ENCODE measurements at regions not wholly inside any gene's neighbourhood (a gene's known extent, or its start where the extent isn't known, plus 50 kb on each side); places are given as distances from the start of the nearest gene placed in this dataset.
A peak's percentile ranks its signal among the peaks of the same experiment; 100 is the strongest.

GRCh38 chr15:31752905-31753304, 277.4 kb upstream of the CHRNA7 start:
- no peaks in the 10 kb centered on the region for H3K36me3 Mint-ChIP-seq
- H3K4me3 Mint-ChIP-seq = no peak overlapping the region
- H3K4me1 Mint-ChIP-seq = no peaks in the 10 kb centered on the region
- H3K27ac Mint-ChIP-seq = no peak overlapping the region
- peaks cover 3 to 12% (median 7%) of the 10 kb centered on the region in 5 donors for H3K27me3 Mint-ChIP-seq
- DNase-seq (no peak), ATAC-seq (no peak)
- POLR2A ChIA-PET = no interaction called here
- H3K9me3 Mint-ChIP-seq = peaks cover 0 to 7% (median 0%) of the 10 kb centered on the region in 9 donors

GRCh38 chr15:31758126-31758525, 272.2 kb upstream of the CHRNA7 start:
- Mint-ChIP-seq H3K4me3 (no peak overlapping the region), H3K36me3 (no peaks in the 10 kb centered on the region), H3K9me3 (peaks cover 0 to 5% (median 0%) of the 10 kb centered on the region in 9 donors), H3K27ac (no peak overlapping the region), H3K27me3 (peaks cover 15 to 43% (median 32%) of the 10 kb centered on the region in 5 donors), H3K4me1 (no peaks in the 10 kb centered on the region)
- no peak for DNase-seq
- POLR2A ChIA-PET = no interaction called here
- no peak for ATAC-seq

GRCh38 chr15:31768055-31768454, 262.3 kb upstream of the CHRNA7 start:
- ATAC-seq = no peak
- no peaks in the 10 kb centered on the region for H3K36me3 Mint-ChIP-seq
- no peaks in the 10 kb centered on the region for H3K4me1 Mint-ChIP-seq
- H3K27me3 Mint-ChIP-seq = peaks cover 3 to 40% (median 20%) of the 10 kb centered on the region in 5 donors
- no peak for DNase-seq
- H3K9me3 Mint-ChIP-seq = no peaks in the 10 kb centered on the region
- H3K27ac Mint-ChIP-seq = no peak overlapping the region
- POLR2A ChIA-PET = no interaction called here
- H3K4me3 Mint-ChIP-seq = no peak overlapping the region

- Mint-ChIP-seq H3K36me3 (no peaks in the 10 kb centered on the region), H3K27me3 (peaks cover 5 to 33% (median 17%) of the 10 kb centered on the region in 5 donors), H3K9me3 (no peaks in the 10 kb centered on the region), H3K27ac (no peak overlapping the region), H3K4me1 (no peaks in the 10 kb centered on the region), H3K4me3 (no peak overlapping the region)
- POLR2A ChIA-PET = no interaction called here
- no peak for ATAC-seq
- no peak for DNase-seq
Measured at GRCh38 chr15:31774045-31774444, 256.3 kb upstream of the CHRNA7 start.

- DNase-seq = no peak
- POLR2A ChIA-PET = no interaction called here
- ATAC-seq = no peak
- no peaks in the 10 kb centered on the region for H3K4me1 Mint-ChIP-seq
- no peaks in the 10 kb centered on the region for H3K36me3 Mint-ChIP-seq
- H3K4me3 Mint-ChIP-seq = no peak overlapping the region
- H3K9me3 Mint-ChIP-seq = no peaks in the 10 kb centered on the region
- H3K27ac Mint-ChIP-seq = no peak overlapping the region
- peaks cover 5 to 36% (median 17%) of the 10 kb centered on the region in 5 donors for H3K27me3 Mint-ChIP-seq
Measured at GRCh38 chr15:31776039-31776438, 254.3 kb upstream of the CHRNA7 start.

GRCh38 chr15:31781261-31781660, 249.1 kb upstream of the CHRNA7 start:
- Mint-ChIP-seq H3K4me1 (no peaks in the 10 kb centered on the region), H3K4me3 (no peak overlapping the region), H3K36me3 (no peaks in the 10 kb centered on the region), H3K27me3 (peaks cover 0 to 53% (median 17%) of the 10 kb centered on the region in 5 donors), H3K27ac (no peak overlapping the region), H3K9me3 (no peaks in the 10 kb centered on the region)
- POLR2A ChIA-PET = no interaction called here
- DNase-seq (no peak), ATAC-seq (no peak)

- Mint-ChIP-seq H3K36me3 (no peaks in the 10 kb centered on the region), H3K4me1 (no peaks in the 10 kb centered on the region), H3K4me3 (no peak overlapping the region), H3K27ac (no peak overlapping the region), H3K27me3 (peaks cover 0 to 48% (median 17%) of the 10 kb centered on the region in 5 donors), H3K9me3 (no peaks in the 10 kb centered on the region)
- no peak for ATAC-seq
- POLR2A ChIA-PET = no interaction called here
- DNase-seq = no peak
Measured at GRCh38 chr15:31782016-31782783, 248.1 kb upstream of the CHRNA7 start.

GRCh38 chr15:31782951-31783350, 247.4 kb upstream of the CHRNA7 start:
- Mint-ChIP-seq H3K27me3 (peaks cover 0 to 40% (median 11%) of the 10 kb centered on the region in 5 donors), H3K36me3 (no peaks in the 10 kb centered on the region), H3K9me3 (no peaks in the 10 kb centered on the region), H3K4me1 (no peaks in the 10 kb centered on the region), H3K27ac (no peak overlapping the region), H3K4me3 (no peak overlapping the region)
- DNase-seq = no peak
- ATAC-seq = no peak
- POLR2A ChIA-PET = no interaction called here

GRCh38 chr15:31786360-31786759, 244.0 kb upstream of the CHRNA7 start:
- H3K4me1 Mint-ChIP-seq = no peaks in the 10 kb centered on the region
- ATAC-seq (no peak), DNase-seq (no peak)
- POLR2A ChIA-PET = no interaction called here
- H3K27ac Mint-ChIP-seq = no peak overlapping the region
- H3K4me3 Mint-ChIP-seq = no peak overlapping the region
- no peaks in the 10 kb centered on the region for H3K36me3 Mint-ChIP-seq
- peaks cover 1 to 15% (median 6%) of the 10 kb centered on the region in 5 donors for H3K27me3 Mint-ChIP-seq
- no peaks in the 10 kb centered on the region for H3K9me3 Mint-ChIP-seq

- ATAC-seq = no peak
- POLR2A ChIA-PET = no interaction called here
- Mint-ChIP-seq H3K9me3 (no peaks in the 10 kb centered on the region), H3K27me3 (peaks cover 1 to 13% (median 3%) of the 10 kb centered on the region in 5 donors), H3K4me3 (no peak overlapping the region), H3K36me3 (no peaks in the 10 kb centered on the region), H3K27ac (no peak overlapping the region), H3K4me1 (no peaks in the 10 kb centered on the region)
- no peak for DNase-seq
Measured at GRCh38 chr15:31788104-31788503, 242.2 kb upstream of the CHRNA7 start.

- H3K4me1 Mint-ChIP-seq = no peaks in the 10 kb centered on the region
- H3K4me3 Mint-ChIP-seq = no peak overlapping the region
- ATAC-seq (no peak), DNase-seq (no peak)
- H3K9me3 Mint-ChIP-seq = no peaks in the 10 kb centered on the region
- POLR2A ChIA-PET = no interaction called here
- H3K36me3 Mint-ChIP-seq = no peaks in the 10 kb centered on the region
- H3K27ac Mint-ChIP-seq = no peak overlapping the region
- H3K27me3 Mint-ChIP-seq = peaks cover 1 to 31% (median 8%) of the 10 kb centered on the region in 5 donors
Measured at GRCh38 chr15:31792611-31793199, 237.6 kb upstream of the CHRNA7 start.

GRCh38 chr15:31799319-31799714, 231.0 kb upstream of the CHRNA7 start:
- no peaks in the 10 kb centered on the region for H3K4me1 Mint-ChIP-seq
- H3K27me3 Mint-ChIP-seq = peaks cover 0 to 31% (median 3%) of the 10 kb centered on the region in 5 donors
- POLR2A ChIA-PET = no interaction called here
- no peak overlapping the region for H3K4me3 Mint-ChIP-seq
- no peaks in the 10 kb centered on the region for H3K36me3 Mint-ChIP-seq
- no peak for ATAC-seq
- no peak for DNase-seq
- H3K9me3 Mint-ChIP-seq = no peaks in the 10 kb centered on the region
- no peak overlapping the region for H3K27ac Mint-ChIP-seq

- H3K9me3 Mint-ChIP-seq = no peaks in the 10 kb centered on the region
- no peak overlapping the region for H3K4me3 Mint-ChIP-seq
- peak overlapping the region in 1 of 10 donors; percentile 30 for H3K27ac Mint-ChIP-seq
- H3K36me3 Mint-ChIP-seq = no peaks in the 10 kb centered on the region
- POLR2A ChIA-PET = no interaction called here
- no peak for DNase-seq
- no peaks in the 10 kb centered on the region for H3K4me1 Mint-ChIP-seq
- H3K27me3 Mint-ChIP-seq = peaks cover 0 to 31% (median 3%) of the 10 kb centered on the region in 5 donors
- no peak for ATAC-seq
Measured at GRCh38 chr15:31799715-31800321, 230.5 kb upstream of the CHRNA7 start.

Data from naive thymus-derived CD8-positive, alpha-beta T cell (primary cell).